MCF 10A (cell line): ENCODE measurements at regions not wholly inside any gene's neighbourhood (a gene's known extent, or its start where the extent isn't known, plus 50 kb on each side); places are given as distances from the start of the nearest gene placed in this dataset.

Experiments used
- BruUV-seq: library from RNA; stranded (reverse); fragments of 400-500 nt; replicated peaks from 2 replicates; lab custom pipeline; 2021; lab: Mats Ljungman, UMichigan
- CTCF ChIA-PET: fragments of 300-600 bp; sonication (Branson Sonifier 250); formaldehyde crosslinking; extraction: SDS; loops from one replicate; lab custom pipeline; 2021; ENCODE audit warnings: antibody characterized with exemption, inconsistent platforms; lab: Yijun Ruan, JAX
- POLR2A ChIA-PET: fragments of 300-600, 350-650 bp; sonication (Branson Sonifier 250); formaldehyde crosslinking; extraction: SDS; loops from one replicate; lab custom pipeline; 2020; ENCODE audit warnings: antibody characterized with exemption, inconsistent platforms; lab: Yijun Ruan, JAX
- DNase-seq: peaks from one replicate; pipeline ENCODE4 v3.0.0-alpha.2; 2018; ENCODE audit not compliant: unreplicated experiment
- H3K27ac Mint-ChIP-seq: one replicate; pipeline ENCODE4 v1.8.0; 2022; ENCODE audit warnings: mild to moderate bottlenecking, low read depth, mixed read lengths; ENCODE audit not compliant: unreplicated experiment
- H3K27me3 Mint-ChIP-seq: one replicate; pipeline ENCODE4 v1.8.0; 2022; ENCODE audit warnings: mixed read lengths; ENCODE audit not compliant: insufficient read depth, unreplicated experiment
- H3K36me3 Mint-ChIP-seq: one replicate; pipeline ENCODE4 v1.8.0; 2022; ENCODE audit warnings: mild to moderate bottlenecking, moderate library complexity, mixed read lengths; ENCODE audit not compliant: insufficient read depth, unreplicated experiment
- H3K4me1 Mint-ChIP-seq: one replicate; pipeline ENCODE4 v1.8.0; 2022; ENCODE audit warnings: mixed read lengths; ENCODE audit not compliant: insufficient read depth, unreplicated experiment
- H3K4me3 Mint-ChIP-seq: one replicate; pipeline ENCODE4 v1.8.0; 2022; ENCODE audit warnings: mild to moderate bottlenecking, moderate library complexity, mixed read lengths; ENCODE audit not compliant: unreplicated experiment
- H3K9me3 Mint-ChIP-seq: one replicate; pipeline ENCODE4 v1.8.0; 2022; ENCODE audit warnings: mixed read lengths; ENCODE audit not compliant: unreplicated experiment
- intact Hi-C: fragments of 100-400 bp; cut with micrococcal nuclease; formaldehyde crosslinking; loops from 2 replicates; pipeline ENCODE4 v1.14.1; 2022
- TF ChIP-seq, protein P1 (sequence below): fragments of 200-600 bp; IDR thresholded peaks from one replicate; pipeline ENCODE4 v1.8.0; 2022; ENCODE audit warnings: antibody characterized with exemption, mild to moderate bottlenecking; ENCODE audit not compliant: unreplicated experiment

DNA sequence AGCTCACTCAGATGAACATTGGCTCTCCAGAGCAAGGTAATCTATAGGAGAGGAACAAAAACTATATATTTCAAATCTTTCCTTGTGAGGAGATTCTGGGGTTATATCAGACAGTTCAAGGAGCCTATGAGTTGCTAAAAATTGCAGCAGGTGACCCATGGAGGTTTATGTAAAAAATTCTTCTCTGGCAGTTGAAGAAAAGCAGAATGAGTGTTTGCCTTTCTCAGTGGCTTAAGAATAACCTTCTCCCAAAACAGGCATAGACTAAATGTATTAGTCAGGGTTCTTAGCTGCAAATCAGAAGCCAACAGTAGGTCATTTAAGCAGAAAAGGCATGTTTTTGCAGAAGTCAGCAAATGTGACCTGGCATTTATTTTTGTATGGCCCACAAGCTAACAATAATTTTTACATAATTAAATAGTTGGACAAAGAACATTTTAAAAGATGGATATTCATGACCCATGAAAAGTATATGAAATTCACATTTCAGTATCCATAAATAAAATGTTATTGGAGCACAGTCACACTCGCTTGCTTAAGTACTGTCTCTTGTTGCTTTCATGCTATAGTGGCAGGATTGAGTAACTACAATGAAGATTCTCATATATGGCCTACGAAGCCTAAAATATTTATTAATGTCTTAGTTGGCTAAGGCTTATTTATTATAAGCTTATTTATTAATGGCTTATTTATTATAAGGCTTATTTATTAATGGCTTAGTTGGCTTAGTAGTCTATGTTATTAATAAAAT, 93.4 kb upstream of the TLK1 start:
- intact Hi-C loops, result no loop called here
- Mint-ChIP-seq H3K4me1 (no peaks in the 10 kb centered on the region), H3K9me3 (no peaks in the 10 kb centered on the region), H3K4me3 (no peak overlapping the region), H3K27ac (no peak overlapping the region), H3K27me3 (no peaks in the 10 kb centered on the region), H3K36me3 (no peaks in the 10 kb centered on the region)
- BruUV-seq, result no TSS peak
- POLR2A ChIA-PET, result no interaction called here
- TF ChIP-seq, protein P1, sequence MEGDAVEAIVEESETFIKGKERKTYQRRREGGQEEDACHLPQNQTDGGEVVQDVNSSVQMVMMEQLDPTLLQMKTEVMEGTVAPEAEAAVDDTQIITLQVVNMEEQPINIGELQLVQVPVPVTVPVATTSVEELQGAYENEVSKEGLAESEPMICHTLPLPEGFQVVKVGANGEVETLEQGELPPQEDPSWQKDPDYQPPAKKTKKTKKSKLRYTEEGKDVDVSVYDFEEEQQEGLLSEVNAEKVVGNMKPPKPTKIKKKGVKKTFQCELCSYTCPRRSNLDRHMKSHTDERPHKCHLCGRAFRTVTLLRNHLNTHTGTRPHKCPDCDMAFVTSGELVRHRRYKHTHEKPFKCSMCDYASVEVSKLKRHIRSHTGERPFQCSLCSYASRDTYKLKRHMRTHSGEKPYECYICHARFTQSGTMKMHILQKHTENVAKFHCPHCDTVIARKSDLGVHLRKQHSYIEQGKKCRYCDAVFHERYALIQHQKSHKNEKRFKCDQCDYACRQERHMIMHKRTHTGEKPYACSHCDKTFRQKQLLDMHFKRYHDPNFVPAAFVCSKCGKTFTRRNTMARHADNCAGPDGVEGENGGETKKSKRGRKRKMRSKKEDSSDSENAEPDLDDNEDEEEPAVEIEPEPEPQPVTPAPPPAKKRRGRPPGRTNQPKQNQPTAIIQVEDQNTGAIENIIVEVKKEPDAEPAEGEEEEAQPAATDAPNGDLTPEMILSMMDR, result no peak
- CTCF ChIA-PET, result no interaction called here
- no peak for DNase-seq

DNA sequence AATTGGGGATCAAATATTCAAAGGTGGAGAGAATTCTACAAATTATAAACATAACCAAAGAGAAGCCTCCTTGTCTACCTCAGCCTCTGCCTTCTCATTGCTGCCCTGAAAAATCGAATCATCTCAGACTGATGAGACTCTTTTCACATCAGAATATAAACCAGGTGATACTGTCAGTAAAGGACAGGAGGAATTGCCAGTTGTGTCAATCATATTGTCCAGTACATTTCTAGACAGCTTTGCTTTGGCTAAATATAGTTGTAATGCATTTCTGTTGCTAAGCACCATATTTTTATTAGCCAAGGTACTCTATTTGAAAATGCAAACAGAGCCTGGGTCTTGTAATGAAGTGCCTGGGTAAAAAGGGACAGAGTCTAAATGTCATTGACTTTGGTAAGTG, 92.6 kb upstream of the TLK1 start:
- Mint-ChIP-seq H3K27me3 (no peaks in the 10 kb centered on the region), H3K9me3 (no peaks in the 10 kb centered on the region), H3K27ac (no peak overlapping the region), H3K4me3 (no peak overlapping the region), H3K36me3 (no peaks in the 10 kb centered on the region), H3K4me1 (no peaks in the 10 kb centered on the region)
- intact Hi-C loops, result no loop called here
- no peak for DNase-seq
- ChIA-PET POLR2A (no interaction called here), CTCF (no interaction called here)
- BruUV-seq, result no TSS peak
- TF ChIP-seq, protein P1, result no peak

DNA sequence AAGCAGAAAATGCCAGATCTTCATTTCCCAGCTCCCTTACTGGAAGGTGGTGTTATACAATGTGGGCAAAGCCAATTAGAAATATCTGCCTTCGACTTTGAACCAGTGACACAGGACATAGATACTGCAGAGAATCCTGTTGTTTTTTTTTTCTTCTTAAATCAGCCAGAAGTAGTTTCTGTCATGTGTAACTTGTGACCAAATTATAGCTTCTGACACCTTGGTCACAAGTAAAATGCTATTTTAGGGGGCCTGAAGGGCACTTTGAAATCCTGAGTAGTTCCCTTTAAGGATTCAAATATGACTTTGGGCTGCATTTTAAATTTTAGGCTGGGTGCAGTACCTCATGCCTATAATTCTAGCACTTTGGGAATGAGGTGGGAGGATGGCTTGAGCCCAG, 89.0 kb upstream of the TLK1 start:
- POLR2A ChIA-PET, result interaction anchor here (0.6 to 1.5 kb wide), 3 partner anchors 11 to 25 kb away, joined by 3 to 4 read pairs (median 4); no protein-coding TSS in a partner anchor
- TF ChIP-seq, protein P1, result no peak
- no peaks in the 10 kb centered on the region for H3K27me3 Mint-ChIP-seq
- no peaks in the 10 kb centered on the region for H3K36me3 Mint-ChIP-seq
- peaks cover 8% of the 10 kb centered on the region for H3K9me3 Mint-ChIP-seq
- no peak overlapping the region for H3K4me3 Mint-ChIP-seq
- BruUV-seq, result no TSS peak
- intact Hi-C loops, result no loop called here
- no peak for DNase-seq
- CTCF ChIA-PET, result interaction anchor here (0.7 kb wide), 1 partner anchor 1838 kb away, joined by 3 read pairs; no protein-coding TSS in a partner anchor
- no peaks in the 10 kb centered on the region for H3K4me1 Mint-ChIP-seq
- no peak overlapping the region for H3K27ac Mint-ChIP-seq

DNA sequence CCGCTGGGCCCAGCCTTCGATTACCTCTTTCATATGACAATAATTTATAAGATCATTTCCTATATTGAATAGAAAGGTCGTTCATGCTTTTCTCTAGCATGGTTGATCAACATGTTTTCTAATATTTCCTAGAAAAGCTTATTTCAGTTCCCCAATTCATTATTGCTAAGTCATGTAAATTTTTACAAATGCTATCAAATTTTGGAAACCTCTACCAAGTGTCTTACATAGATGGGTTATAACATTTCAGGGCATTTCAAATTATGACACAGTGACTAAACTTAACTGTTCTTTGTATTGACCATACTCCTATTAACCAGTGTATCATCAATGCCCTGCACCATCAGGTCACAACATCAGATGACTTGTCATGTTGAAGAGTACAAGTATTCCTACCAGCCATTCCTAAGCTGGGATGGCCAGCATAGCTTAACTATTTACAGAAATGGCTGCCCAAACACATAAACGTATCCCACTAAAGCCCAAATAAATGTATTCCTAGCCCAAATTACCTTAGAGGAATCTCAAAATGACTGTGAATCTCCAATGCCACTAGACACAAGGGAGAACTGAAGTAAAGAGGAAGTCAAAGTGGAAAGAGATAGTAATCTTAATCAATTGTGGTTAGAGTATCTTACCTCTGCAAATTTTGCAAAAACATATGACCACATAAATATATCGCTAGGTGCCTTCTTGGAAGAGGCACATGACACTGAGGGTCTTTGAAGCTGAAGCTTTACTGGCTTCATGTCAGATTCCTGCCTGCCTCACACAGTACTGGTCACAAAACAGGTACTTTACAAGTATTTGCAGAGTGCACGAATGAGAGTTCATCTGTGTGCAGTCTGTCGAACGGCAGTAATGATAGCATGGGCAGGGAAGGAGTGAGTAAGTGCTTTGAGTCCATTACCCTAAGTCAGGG, 87.3 kb upstream of the TLK1 start:
- Mint-ChIP-seq H3K9me3 (peaks cover 14% of the 10 kb centered on the region), H3K4me1 (no peaks in the 10 kb centered on the region), H3K27ac (no peak overlapping the region), H3K36me3 (no peaks in the 10 kb centered on the region), H3K27me3 (no peaks in the 10 kb centered on the region), H3K4me3 (no peak overlapping the region)
- ChIA-PET POLR2A (interaction anchor here (1.2 kb wide), 1 partner anchor 21 kb away, joined by 3 read pairs; no protein-coding TSS in a partner anchor), CTCF (no interaction called here)
- intact Hi-C loops, result no loop called here
- no peak for DNase-seq
- BruUV-seq, result no TSS peak
- TF ChIP-seq, protein P1, result no peak
